Transverse colon (tissue), 4 donors: ENCODE measurements at regions not wholly inside any gene's neighbourhood (a gene's known extent, or its start where the extent isn't known, plus 50 kb on each side); places are given as distances from the start of the nearest gene placed in this dataset.
"Not testable (repeated sequence)": the region's sequence is repeated elsewhere in the genome, so short reads cannot be mapped to it uniquely, and the experiment has no call there.

ENCODE experiments used
- DNase-seq: peaks from one replicate; pipeline ENCODE4 v3.0.0-alpha.2; 2019
- H3K27ac ChIP-seq, 4 donors: fragments of 200-600 bp; sonication (generic); 2 replicates each; pipeline ENCODE4 v1.5.1; 2016 to 2018; ENCODE audit warnings: inconsistent platforms in 4 of 4
- H3K27me3 ChIP-seq: fragments of 200-600 bp; sonication (generic); 2 replicates; pipeline ENCODE4 v1.5.1; 2017; ENCODE audit warnings: inconsistent platforms
- H3K36me3 ChIP-seq, 4 donors: fragments of 200-600 bp; sonication (generic); 2 replicates each; pipeline ENCODE4 v1.5.1; 2017 to 2019; ENCODE audit warnings: inconsistent platforms in 4 of 4
- H3K4me1 ChIP-seq, 4 donors: fragments of 200-600 bp; sonication (generic); 2 replicates each; pipeline ENCODE4 v1.5.1; 2017 to 2020; ENCODE audit warnings: inconsistent platforms in 4 of 4
- H3K4me3 ChIP-seq, 4 donors: fragments of 200-600 bp; sonication (generic); 1 replicate in 1 of 4; 2 replicates in 3 of 4; pipeline versions ENCODE4 v1.5.1 to v1.6.1; 2017 to 2019; ENCODE audit warnings: inconsistent platforms in 4 of 4
- H3K9me3 ChIP-seq, 2 donors: fragments of 200-600 bp; sonication (generic); 2 replicates each; pipeline ENCODE4 v1.5.1; 2017 to 2019; ENCODE audit warnings: inconsistent platforms in 2 of 2
- CTCF ChIP-seq, 5 experiments: fragments of 200-600 bp in 3 of 5; fragments of 450-650 bp in 2 of 5; sonication (generic) in 3 of 5; IDR thresholded peaks; 1 replicate in 2 of 5; 2 replicates in 3 of 5; pipeline ENCODE4 v1.5.1; 2016 to 2017; ENCODE audit warnings: antibody characterized with exemption in 5 of 5, inconsistent platforms in 3 of 5, mild to moderate bottlenecking in 2 of 5, moderate library complexity in 1 of 5
- EP300 ChIP-seq: sonication (generic); formaldehyde crosslinking; IDR thresholded peaks from one replicate; pipeline ENCODE4 v1.6.1; 2017; ENCODE audit warnings: antibody characterized with exemption, low read depth
- POLR2A ChIP-seq: fragments of 450-650 bp; IDR thresholded peaks from one replicate; pipeline ENCODE4 v1.6.1; 2016; ENCODE audit warnings: antibody characterized with exemption, mild to moderate bottlenecking, moderate library complexity
- POLR2AphosphoS5 ChIP-seq, 3 donors: sonication (generic); formaldehyde crosslinking; IDR thresholded peaks; one replicate each; pipeline ENCODE4 v1.6.1; 2016; ENCODE audit warnings: antibody characterized with exemption in 3 of 3
- WGBS, 2 donors: methylation state at CpG; one replicate each; pipeline ENCODE4 v1.1.5; 2018; ENCODE audit warnings: low coverage in 1 of 2; 5-methylcytosine and 5-hydroxymethylcytosine counted together
- in situ Hi-C, 4 donors: fragments of 200-750 bp; cut with MboI; loops; one replicate each; pipeline versions ENCODE4 v1.15.0 to v1.15.1; 2017; ENCODE audit warnings: low sequenced_read_pairs in 3 of 4, low pct_ligation_motif_present in 1 of 4, low pct_unique_long_range_greater_than_20kb in 1 of 4
- intact Hi-C: fragments of 100-400 bp; cut with DNase I; formaldehyde crosslinking; loops from one replicate; pipeline ENCODE4 v1.15.1; 2023; ENCODE audit warnings: low total_unique reads

- WGBS, 2 donors: 71 to 86% methylated on average over 2 of the region's 2 CpGs
- in situ Hi-C loops: no loop called here
- no peak for DNase-seq
- H3K4me1 ChIP-seq: no peaks in the 10 kb centered on the region
- H3K4me3 ChIP-seq: no peak overlapping the region
- TF ChIP-seq CTCF (IDR thresholded peaks at IDR 0.05): no peak
- TF ChIP-seq POLR2AphosphoS5 (IDR thresholded peaks at IDR 0.05): no peak
- TF ChIP-seq EP300: no peak
- no peak for TF ChIP-seq POLR2A
- H3K9me3 ChIP-seq: no peaks in the 10 kb centered on the region
- no peak overlapping the region for H3K27ac ChIP-seq
- H3K36me3 ChIP-seq: no peaks in the 10 kb centered on the region
- intact Hi-C loops: no loop called here
- no peaks in the 10 kb centered on the region for H3K27me3 ChIP-seq
Observed at GRCh38 chr1:173270243-173270642, 63.1 kb upstream of the TNFSF4 start.

DNA sequence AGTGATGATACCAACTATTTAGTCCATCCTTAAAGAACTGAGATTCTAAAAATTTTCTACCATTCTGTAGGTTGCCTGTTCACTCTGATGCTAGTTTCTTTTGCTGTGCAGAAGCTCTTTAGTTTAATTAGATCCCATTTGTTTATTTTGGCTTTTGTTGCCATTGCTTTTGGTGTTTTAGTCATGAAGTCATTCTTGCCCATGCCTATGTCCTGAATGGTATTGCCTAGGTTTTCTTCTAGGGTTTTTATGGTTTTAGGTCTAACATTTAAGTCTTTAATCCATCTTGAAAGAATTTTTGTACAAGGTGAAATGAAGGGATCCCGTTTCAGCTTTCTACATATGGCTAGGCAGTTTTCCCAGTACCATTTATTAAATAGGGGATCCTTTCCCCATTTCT, 63.9 kb upstream of the TNFSF4 start:
- H3K36me3 ChIP-seq, H3K27ac ChIP-seq, intact Hi-C loops, DNase-seq, H3K9me3 ChIP-seq, in situ Hi-C loops, H3K4me1 ChIP-seq, H3K27me3 ChIP-seq, H3K4me3 ChIP-seq: not testable (repeated sequence)
- WGBS, 2 donors: 86 to 91% methylated on average over 1 of the region's 1 CpG

DNA sequence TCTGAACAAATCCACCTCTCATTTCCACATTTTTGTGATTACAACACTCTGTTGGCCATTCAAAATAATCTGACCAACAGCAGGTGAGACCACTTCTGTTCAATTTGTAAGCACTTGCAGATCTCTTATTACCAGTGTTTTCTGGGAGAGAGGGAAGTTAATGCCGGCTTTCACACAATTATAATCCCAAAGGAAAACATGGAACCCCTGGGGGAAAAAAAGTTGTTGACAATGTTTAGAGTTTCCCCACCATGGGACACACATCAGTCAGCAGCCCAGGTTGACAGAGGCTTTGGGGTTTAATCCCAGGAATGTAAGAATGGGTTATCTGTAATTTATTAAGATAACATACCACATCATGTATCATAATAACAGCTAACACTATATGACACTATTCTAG, 68.4 kb upstream of the TNFSF4 start:
- H3K27ac ChIP-seq: no peak overlapping the region
- no peaks in the 10 kb centered on the region for H3K4me1 ChIP-seq
- no peaks in the 10 kb centered on the region for H3K27me3 ChIP-seq
- WGBS, 2 donors: 84 to 100% methylated on average over 1 of the region's 1 CpG
- intact Hi-C loops (no loop called here), in situ Hi-C loops (no loop called here)
- H3K9me3 ChIP-seq: no peaks in the 10 kb centered on the region
- H3K36me3 ChIP-seq: no peaks in the 10 kb centered on the region
- no peak for TF ChIP-seq EP300
- no peak for TF ChIP-seq CTCF (IDR thresholded peaks at IDR 0.05)
- no peak for TF ChIP-seq POLR2AphosphoS5 (IDR thresholded peaks at IDR 0.05)
- TF ChIP-seq POLR2A: no peak
- no peak for DNase-seq
- no peak overlapping the region for H3K4me3 ChIP-seq

GRCh38 chr1:173276922-173277800, 70.0 kb upstream of the TNFSF4 start:
- Histone ChIP-seq H3K27me3 (no peaks in the 10 kb centered on the region), H3K27ac (no peak overlapping the region), H3K36me3 (no peaks in the 10 kb centered on the region), H3K9me3 (no peaks in the 10 kb centered on the region), H3K4me1 (no peaks in the 10 kb centered on the region), H3K4me3 (no peak overlapping the region)
- DNase-seq: no peak
- TF ChIP-seq CTCF (IDR thresholded peaks at IDR 0.05) (no peak), POLR2AphosphoS5 (IDR thresholded peaks at IDR 0.05) (no peak), EP300 (no peak), POLR2A (no peak)
- intact Hi-C loops (no loop called here), in situ Hi-C loops (no loop called here)
- WGBS, 2 donors: 63 to 72% methylated on average over 2 to 3 of the region's 3 CpGs
